ENCODE measurements at regions not wholly inside any gene's neighbourhood (a gene's known extent, or its start where the extent isn't known, plus 50 kb on each side); places are given as distances from the start of the nearest gene placed in this dataset.

- TF ChIP-seq, protein P1, sequence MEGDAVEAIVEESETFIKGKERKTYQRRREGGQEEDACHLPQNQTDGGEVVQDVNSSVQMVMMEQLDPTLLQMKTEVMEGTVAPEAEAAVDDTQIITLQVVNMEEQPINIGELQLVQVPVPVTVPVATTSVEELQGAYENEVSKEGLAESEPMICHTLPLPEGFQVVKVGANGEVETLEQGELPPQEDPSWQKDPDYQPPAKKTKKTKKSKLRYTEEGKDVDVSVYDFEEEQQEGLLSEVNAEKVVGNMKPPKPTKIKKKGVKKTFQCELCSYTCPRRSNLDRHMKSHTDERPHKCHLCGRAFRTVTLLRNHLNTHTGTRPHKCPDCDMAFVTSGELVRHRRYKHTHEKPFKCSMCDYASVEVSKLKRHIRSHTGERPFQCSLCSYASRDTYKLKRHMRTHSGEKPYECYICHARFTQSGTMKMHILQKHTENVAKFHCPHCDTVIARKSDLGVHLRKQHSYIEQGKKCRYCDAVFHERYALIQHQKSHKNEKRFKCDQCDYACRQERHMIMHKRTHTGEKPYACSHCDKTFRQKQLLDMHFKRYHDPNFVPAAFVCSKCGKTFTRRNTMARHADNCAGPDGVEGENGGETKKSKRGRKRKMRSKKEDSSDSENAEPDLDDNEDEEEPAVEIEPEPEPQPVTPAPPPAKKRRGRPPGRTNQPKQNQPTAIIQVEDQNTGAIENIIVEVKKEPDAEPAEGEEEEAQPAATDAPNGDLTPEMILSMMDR (IDR thresholded peaks at IDR 0.05; ENCODE audit: low read depth, low read length), result no peak
- no peak for TF ChIP-seq EZH2phosphoT487 (IDR thresholded peaks at IDR 0.05; ENCODE audit: low read depth)
Observed at GRCh38 chr3:35931867-35932266, 292.5 kb downstream of the ARPP21 start.

Data from OCI-LY3 (cell line).